HepG2 (cell line): ENCODE measurements at regions not wholly inside any gene's neighbourhood (a gene's known extent, or its start where the extent isn't known, plus 50 kb on each side); places are given as distances from the start of the nearest gene placed in this dataset.

Experiments
- ATAC-seq: fragments of 200-7000 bp; cut with Tn5 transposase; 3 replicates; pipeline ENCODE4 v1.9.1; 2020; ENCODE audit warnings: mild to moderate bottlenecking, moderate library complexity
- BruUV-seq: library from RNA; stranded (reverse); fragments of 400-500 nt; replicated peaks from 2 replicates; lab custom pipeline; 2021; lab: Mats Ljungman, UMichigan
- CTCF ChIA-PET: fragments of 300-600 bp; formaldehyde crosslinking; extraction: SDS; loops from one replicate; lab custom pipeline; 2021; ENCODE audit warnings: low total read pairs, inconsistent platforms, low intra/inter-chr PET ratio; lab: Yijun Ruan, JAX
- POLR2A ChIA-PET: fragments of 350-600 bp; sonication (Branson Sonifier 250); formaldehyde crosslinking; loops from one replicate; lab custom pipeline; 2020; ENCODE audit warnings: antibody characterized with exemption, inconsistent platforms; lab: Yijun Ruan, JAX
- DNase-seq: peaks from one replicate; pipeline ENCODE4 v3.0.0-alpha.2; 2015; ENCODE audit warnings: low spot score
- FAIRE-seq: peaks from 3 replicates; lab custom pipeline; 2011; peaks lifted over from hg19 to GRCh38; lab: Jason Lieb, UNC
- H2AFZ ChIP-seq: one replicate; pipeline ENCODE4 v1.6.1; 2011; ENCODE audit warnings: low read length, inconsistent platforms
- H3K27ac ChIP-seq: fragments of 300-600 bp; 3 replicates; pipeline ENCODE4 v1.8.0; 2011; ENCODE audit warnings: mixed run types, mild to moderate bottlenecking, mixed read lengths, low read length, inconsistent platforms; ENCODE audit not compliant: insufficient read depth; ENCODE audit errors: extremely low read length
- H3K27me3 ChIP-seq, 2 experiments: fragments of 200-600 bp in 1 of 2; 2 replicates in 1 of 2; 3 replicates in 1 of 2; pipeline versions ENCODE4 v1.6.0 to v1.8.0; 2011; ENCODE audit warnings: low read length in 2 of 2, mild to moderate bottlenecking in 2 of 2, moderate library complexity in 2 of 2, inconsistent platforms in 1 of 2; ENCODE audit not compliant: insufficient read depth in 2 of 2, control insufficient read depth in 1 of 2
- H3K36me3 ChIP-seq, 2 experiments: fragments of 200-600 bp in 1 of 2; replicated peaks in 1 of 2; 2 replicates in 1 of 2; 3 replicates in 1 of 2; pipeline versions ENCODE4 v1.5.1 to v1.8.0; 2011; ENCODE audit warnings: low read length in 2 of 2, inconsistent platforms in 1 of 2; ENCODE audit not compliant: insufficient read depth in 2 of 2, control insufficient read depth in 1 of 2
- H3K4me1 ChIP-seq: 2 replicates; pipeline ENCODE4 v1.5.1; 2012; ENCODE audit warnings: low read length, inconsistent platforms; ENCODE audit not compliant: insufficient read depth
- H3K4me2 ChIP-seq: 2 replicates; pipeline ENCODE4 v1.6.0; 2011; ENCODE audit warnings: low read depth, low read length, inconsistent platforms
- H3K4me3 ChIP-seq, 3 experiments: fragments of 200-600 bp in 1 of 3; sonication (generic), shearing (Covaris generic) in 1 of 3; replicated peaks in 1 of 3; 2 replicates each; pipeline ENCODE4 v1.5.1; 2011 to 2016; ENCODE audit warnings: low read length in 3 of 3, inconsistent platforms in 2 of 3, low read depth in 2 of 3, mild to moderate bottlenecking in 2 of 3, control low read depth in 1 of 3, mixed read lengths in 1 of 3; ENCODE audit not compliant: insufficient read depth in 1 of 3
- H3K79me2 ChIP-seq: one replicate; pipeline ENCODE4 v1.6.1; 2011; ENCODE audit warnings: low read length, inconsistent platforms; ENCODE audit not compliant: insufficient read depth
- H3K9ac ChIP-seq: 2 replicates; pipeline ENCODE4 v1.6.0; 2011; ENCODE audit warnings: mild to moderate bottlenecking, low read depth, low read length, inconsistent platforms; ENCODE audit not compliant: insufficient read depth
- H3K9me3 ChIP-seq: 2 replicates; pipeline ENCODE4 v1.5.1; 2012; ENCODE audit warnings: mild to moderate bottlenecking, low read length
- H4K20me1 ChIP-seq: 2 replicates; pipeline ENCODE4 v1.6.0; 2011; ENCODE audit warnings: inconsistent platforms, mild to moderate bottlenecking, low read length, moderate library complexity; ENCODE audit not compliant: insufficient read depth
- CEBPG ChIP-seq: IDR thresholded peaks from 2 replicates; pipeline ENCODE4 v1.6.1; 2016
- EP300 ChIP-seq, 3 experiments: sonication (generic) in 1 of 3; formaldehyde crosslinking in 1 of 3; IDR thresholded peaks; 2 replicates each; pipeline versions ENCODE4 v1.5.1 to v1.6.1; 2011 to 2020; ENCODE audit warnings: low read depth in 2 of 3, low read length in 2 of 3, borderline replicate concordance in 1 of 3, improper control_type of control experiment in 1 of 3, mild to moderate bottlenecking in 1 of 3, missing genetic modification reagents in 1 of 3, moderate library complexity in 1 of 3
- FOSL2 ChIP-seq: sonication (generic); formaldehyde crosslinking; IDR thresholded peaks from 2 replicates; pipeline ENCODE4 v1.4.0; 2020; ENCODE audit warnings: missing genetic modification reagents
- GABPA ChIP-seq, 2 experiments: IDR thresholded peaks; 2 replicates each; pipeline ENCODE4 v1.6.1; 2011 to 2016; ENCODE audit warnings: low read depth in 2 of 2, low read length in 1 of 2, missing biosample characterization in 1 of 2, missing genetic modification characterization in 1 of 2
- HMG20A ChIP-seq: IDR thresholded peaks from 2 replicates; pipeline ENCODE4 v1.6.1; 2016; ENCODE audit warnings: borderline replicate concordance
- KMT2A ChIP-seq: sonication (generic); formaldehyde crosslinking; IDR thresholded peaks from 2 replicates; pipeline ENCODE4 v1.4.0; 2020; ENCODE audit warnings: missing genetic modification reagents
- MAX ChIP-seq: IDR thresholded peaks from 2 replicates; pipeline ENCODE4 v1.6.1; 2012; ENCODE audit warnings: inconsistent platforms
- RBFOX2 ChIP-seq: fragments of 200-400 bp; formaldehyde crosslinking; IDR thresholded peaks from 2 replicates; pipeline ENCODE4 v1.6.1; 2017; ENCODE audit warnings: low read depth, mild to moderate bottlenecking, low read length
- ZNF20 ChIP-seq: sonication (generic); formaldehyde crosslinking; IDR thresholded peaks from 2 replicates; pipeline ENCODE4 v1.4.0; 2020; ENCODE audit warnings: mild to moderate bottlenecking, moderate library complexity, missing genetic modification reagents
- ZNF562 ChIP-seq: sonication (generic); formaldehyde crosslinking; IDR thresholded peaks from 2 replicates; pipeline ENCODE4 v1.8.0; 2022; ENCODE audit warnings: missing genetic modification reagents, borderline replicate concordance
- ZNF577 ChIP-seq: sonication (generic); formaldehyde crosslinking; IDR thresholded peaks from 2 replicates; pipeline ENCODE4 v1.4.0; 2020; ENCODE audit warnings: mild to moderate bottlenecking, low read depth, missing genetic modification reagents, borderline replicate concordance
- ZNF589 ChIP-seq: sonication (generic); formaldehyde crosslinking; conservative IDR thresholded peaks from 2 replicates; pipeline ENCODE4 v1.8.0; 2022; ENCODE audit warnings: mild to moderate bottlenecking, moderate library complexity, missing genetic modification reagents
- ZNF678 ChIP-seq: sonication (generic); formaldehyde crosslinking; IDR thresholded peaks from 2 replicates; pipeline ENCODE4 v1.4.0; 2020; ENCODE audit warnings: mild to moderate bottlenecking, missing genetic modification reagents
- ZNF773 ChIP-seq: sonication (generic); formaldehyde crosslinking; IDR thresholded peaks from 2 replicates; pipeline ENCODE4 v1.4.0; 2020; ENCODE audit warnings: missing genetic modification reagents, borderline replicate concordance
- ZNF883 ChIP-seq: sonication (generic); formaldehyde crosslinking; IDR thresholded peaks from 2 replicates; pipeline ENCODE4 v1.5.1; 2020; ENCODE audit warnings: mild to moderate bottlenecking, missing genetic modification reagents; ENCODE audit errors: not compliant biosample characterization
- WGBS: methylation state at CpG from one replicate; pipeline ENCODE4 v1.1.6; 2017; ENCODE audit warnings: low lambda C conversion rate; 5-methylcytosine and 5-hydroxymethylcytosine counted together
- in situ Hi-C: cut with HindIII; loops from 2 replicates; pipeline ENCODE4 v1.10.0; 2017; ENCODE audit warnings: low pct_unique_long_range_greater_than_20kb; ENCODE audit not compliant: extremely low pct_ligation_motif_present
- intact Hi-C: fragments of 100-400 bp; cut with micrococcal nuclease; formaldehyde crosslinking; loops from one replicate; pipeline ENCODE4 v1.10.0; 2022; ENCODE audit not compliant: unreplicated experiment
- TF ChIP-seq, protein P1 (sequence below): sonication (generic); formaldehyde crosslinking; IDR thresholded peaks from 2 replicates; pipeline ENCODE4 v1.5.1; 2020; ENCODE audit warnings: mild to moderate bottlenecking, missing genetic modification reagents
- TF ChIP-seq, protein P2 (sequence below): sonication (generic); formaldehyde crosslinking; conservative IDR thresholded peaks from 2 replicates; pipeline ENCODE4 v1.4.0; 2020; ENCODE audit warnings: missing genetic modification reagents

DNA sequence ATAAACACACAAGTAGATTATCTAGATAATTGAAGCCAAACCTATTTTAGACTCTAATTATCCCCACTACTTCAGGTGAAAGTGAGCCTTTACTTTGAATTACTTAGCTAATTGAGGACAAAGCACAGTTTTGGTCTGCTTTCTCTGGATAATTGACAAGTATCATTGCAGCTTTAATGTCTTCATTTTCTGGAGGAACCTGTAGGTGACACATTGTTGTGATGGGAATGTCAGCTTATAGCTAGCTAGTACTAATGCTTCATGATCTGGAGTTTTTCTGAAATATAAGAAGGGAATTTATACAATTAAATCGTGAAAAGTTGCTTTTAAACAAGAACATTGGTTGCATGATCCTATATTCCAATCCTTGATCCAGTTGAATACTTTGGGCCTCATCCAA, 319.3 kb upstream of the CITED2 start (continued):
- TF ChIP-seq, protein P1, sequence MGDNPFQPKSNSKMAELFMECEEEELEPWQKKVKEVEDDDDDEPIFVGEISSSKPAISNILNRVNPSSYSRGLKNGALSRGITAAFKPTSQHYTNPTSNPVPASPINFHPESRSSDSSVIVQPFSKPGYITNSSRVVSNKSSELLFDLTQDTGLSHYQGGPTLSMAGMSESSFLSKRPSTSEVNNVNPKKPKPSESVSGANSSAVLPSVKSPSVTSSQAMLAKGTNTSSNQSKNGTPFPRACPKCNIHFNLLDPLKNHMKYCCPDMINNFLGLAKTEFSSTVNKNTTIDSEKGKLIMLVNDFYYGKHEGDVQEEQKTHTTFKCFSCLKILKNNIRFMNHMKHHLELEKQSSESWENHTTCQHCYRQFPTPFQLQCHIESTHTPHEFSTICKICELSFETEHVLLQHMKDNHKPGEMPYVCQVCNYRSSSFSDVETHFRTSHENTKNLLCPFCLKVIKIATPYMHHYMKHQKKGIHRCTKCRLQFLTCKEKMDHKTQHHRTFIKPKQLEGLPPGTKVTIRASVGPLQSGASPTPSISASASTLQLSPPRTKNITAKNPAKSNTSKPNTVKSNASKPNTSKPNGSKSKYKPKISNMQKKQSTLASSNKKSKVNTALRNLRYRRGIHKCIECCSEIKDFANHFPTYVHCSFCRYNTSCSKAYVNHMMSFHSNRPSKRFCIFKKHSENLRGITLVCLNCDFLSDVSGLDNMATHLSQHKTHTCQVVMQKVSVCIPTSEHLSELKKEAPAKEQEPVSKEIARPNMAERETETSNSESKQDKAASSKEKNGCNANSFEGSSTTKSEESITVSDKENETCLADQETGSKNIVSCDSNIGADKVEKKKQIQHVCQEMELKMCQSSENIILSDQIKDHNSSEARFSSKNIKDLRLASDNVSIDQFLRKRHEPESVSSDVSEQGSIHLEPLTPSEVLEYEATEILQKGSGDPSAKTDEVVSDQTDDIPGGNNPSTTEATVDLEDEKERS (CRISPR knock-in tag): no peak
- no peak for TF ChIP-seq HMG20A (CRISPR knock-in tag)
- TF ChIP-seq, protein P2, sequence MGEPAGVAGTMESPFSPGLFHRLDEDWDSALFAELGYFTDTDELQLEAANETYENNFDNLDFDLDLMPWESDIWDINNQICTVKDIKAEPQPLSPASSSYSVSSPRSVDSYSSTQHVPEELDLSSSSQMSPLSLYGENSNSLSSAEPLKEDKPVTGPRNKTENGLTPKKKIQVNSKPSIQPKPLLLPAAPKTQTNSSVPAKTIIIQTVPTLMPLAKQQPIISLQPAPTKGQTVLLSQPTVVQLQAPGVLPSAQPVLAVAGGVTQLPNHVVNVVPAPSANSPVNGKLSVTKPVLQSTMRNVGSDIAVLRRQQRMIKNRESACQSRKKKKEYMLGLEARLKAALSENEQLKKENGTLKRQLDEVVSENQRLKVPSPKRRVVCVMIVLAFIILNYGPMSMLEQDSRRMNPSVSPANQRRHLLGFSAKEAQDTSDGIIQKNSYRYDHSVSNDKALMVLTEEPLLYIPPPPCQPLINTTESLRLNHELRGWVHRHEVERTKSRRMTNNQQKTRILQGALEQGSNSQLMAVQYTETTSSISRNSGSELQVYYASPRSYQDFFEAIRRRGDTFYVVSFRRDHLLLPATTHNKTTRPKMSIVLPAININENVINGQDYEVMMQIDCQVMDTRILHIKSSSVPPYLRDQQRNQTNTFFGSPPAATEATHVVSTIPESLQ (CRISPR knock-in tag): no peak
- no peak for TF ChIP-seq CEBPG (CRISPR knock-in tag)
- TF ChIP-seq ZNF562 (CRISPR knock-in tag): no peak
- TF ChIP-seq GABPA (IDR thresholded peaks at IDR 0.05; ENCODE audit: low read depth, low read length): no peak
- TF ChIP-seq GABPA (CRISPR knock-in tag; IDR thresholded peaks at IDR 0.05; ENCODE audit: low read depth): no peak

DNA sequence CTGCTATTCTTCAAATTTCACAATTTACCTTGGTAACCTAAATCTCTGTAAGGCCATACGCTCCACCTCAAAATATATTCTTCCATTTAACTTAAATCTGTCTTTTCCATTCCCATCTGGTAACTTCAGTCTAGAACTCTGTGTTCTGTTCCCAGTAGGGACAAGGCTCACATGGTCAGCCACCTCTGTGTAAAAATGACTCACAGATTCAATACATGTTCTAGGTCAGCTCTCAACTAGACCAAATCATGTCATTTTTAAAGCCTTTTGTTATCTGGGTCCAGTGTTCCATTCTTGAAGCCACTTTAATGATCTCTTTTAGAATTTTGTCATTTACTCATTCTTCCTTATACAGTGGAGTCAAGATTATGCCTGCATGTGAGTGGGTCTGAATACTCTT, 315.6 kb upstream of the CITED2 start:
- intact Hi-C loops: no loop called here
- POLR2A ChIA-PET: no interaction called here
- Histone ChIP-seq H3K36me3 (no peaks in the 10 kb centered on the region), H3K79me2 (no peaks in the 10 kb centered on the region), H3K4me1 (0 out of 2 replicates have a peak, but pooled peaks cover 4% of the 10 kb centered on the region), H3K4me2 (no peak overlapping the region), H3K27ac (no peak overlapping the region), H4K20me1 (no peaks in the 10 kb centered on the region), H3K9me3 (no peaks in the 10 kb centered on the region), H2AFZ (no peak overlapping the region), H3K27me3 (no peaks in the 10 kb centered on the region), H3K9ac (no peak overlapping the region), H3K4me3 (no peak overlapping the region)
- DNase-seq (no peak), ATAC-seq (no peak), FAIRE-seq (no peak)
- CTCF ChIA-PET: no interaction called here
- in situ Hi-C loops: no loop called here
- no TSS peak for BruUV-seq
- 79% methylated on average over 1 of the region's 1 CpG for WGBS
- TF ChIP-seq FOSL2 (CRISPR knock-in tag) (no peak), ZNF20 (CRISPR knock-in tag) (no peak), ZNF678 (no peak), ZNF883 (no peak), RBFOX2 (no peak), KMT2A (CRISPR knock-in tag) (no peak), MAX (no peak), EP300 (IDR thresholded peaks at IDR 0.05; ENCODE audit: low read depth in 2 of 2, low read length in 2 of 2) (no peak), EP300 (CRISPR knock-in tag; IDR thresholded peaks at IDR 0.05; ENCODE audit: borderline replicate concordance) (no peak), ZNF589 (no peak), ZNF773 (no peak), ZNF577 (no peak)
